GM06990 (cell line): ENCODE measurements at regions not wholly inside any gene's neighbourhood (a gene's known extent, or its start where the extent isn't known, plus 50 kb on each side); places are given as distances from the start of the nearest gene placed in this dataset.

Experiments
- DNase-seq: peaks from one replicate; pipeline ENCODE4 v3.0.0-alpha.2; 2011; ENCODE audit not compliant: insufficient read length; ENCODE audit errors: extremely low read depth
- H3K27me3 ChIP-seq: replicated peaks from 2 replicates; pipeline ENCODE4 v1.6.0; 2011; ENCODE audit warnings: low read length; ENCODE audit not compliant: control insufficient read depth, insufficient read depth
- H3K36me3 ChIP-seq: 2 replicates; pipeline ENCODE4 v1.5.1; 2011; ENCODE audit warnings: low read length; ENCODE audit not compliant: control insufficient read depth, insufficient read depth
- H3K4me3 ChIP-seq: replicated peaks from 2 replicates; pipeline ENCODE4 v1.5.1; 2011; ENCODE audit warnings: low read depth, mild to moderate bottlenecking, control low read depth, low read length
- CTCF ChIP-seq: IDR thresholded peaks from 2 replicates; pipeline ENCODE4 v1.5.1; 2011; ENCODE audit warnings: low read length, control low read depth, mild to moderate bottlenecking, inconsistent platforms; ENCODE audit not compliant: insufficient read depth, poor library complexity, severe bottlenecking

GRCh38 chr4:110289601-110290100 is 91.2 kb upstream of the ELOVL6 start:
- no peaks in the 10 kb centered on the region for H3K27me3 ChIP-seq
- H3K4me3 ChIP-seq, result no peak overlapping the region
- TF ChIP-seq CTCF, result no peak
- H3K36me3 ChIP-seq, result no peaks in the 10 kb centered on the region
- no peak for DNase-seq

GRCh38 chr4:110287130-110287529 is 88.7 kb upstream of the ELOVL6 start:
- no peak for TF ChIP-seq CTCF

GRCh38 chr4:110278127-110278526 is 79.7 kb upstream of the ELOVL6 start:
- DNase-seq, result no peak

More at GRCh38 chr4:110287130-110287529, 88.7 kb upstream of the ELOVL6 start:
- DNase-seq, result peak; percentile 63
- H3K27me3 ChIP-seq, result no peaks in the 10 kb centered on the region
- no peaks in the 10 kb centered on the region for H3K36me3 ChIP-seq
- no peak overlapping the region for H3K4me3 ChIP-seq

GRCh38 chr4:110275871-110276270 is 77.5 kb upstream of the ELOVL6 start:
- Histone ChIP-seq H3K4me3 (no peak overlapping the region), H3K36me3 (no peaks in the 10 kb centered on the region), H3K27me3 (no peaks in the 10 kb centered on the region)
- no peak for DNase-seq
- no peak for TF ChIP-seq CTCF

More at GRCh38 chr4:110278127-110278526, 79.7 kb upstream of the ELOVL6 start:
- no peak overlapping the region for H3K4me3 ChIP-seq
- H3K36me3 ChIP-seq, result no peaks in the 10 kb centered on the region
- no peak for TF ChIP-seq CTCF
- H3K27me3 ChIP-seq, result no peaks in the 10 kb centered on the region

- Histone ChIP-seq H3K4me3 (no peak overlapping the region), H3K36me3 (no peaks in the 10 kb centered on the region), H3K27me3 (no peaks in the 10 kb centered on the region)
- DNase-seq, result no peak
- TF ChIP-seq CTCF, result no peak
Measured at GRCh38 chr4:110271986-110272385, 73.6 kb upstream of the ELOVL6 start.
